Endodermal cell (in vitro differentiated cells): ENCODE measurements at regions not wholly inside any gene's neighbourhood (a gene's known extent, or its start where the extent isn't known, plus 50 kb on each side); places are given as distances from the start of the nearest gene placed in this dataset.
"Not testable (repeated sequence)": the region's sequence is repeated elsewhere in the genome, so short reads cannot be mapped to it uniquely, and the experiment has no call there.

Experiments
- DNase-seq: peaks from one replicate; pipeline ENCODE4 v3.0.0-alpha.2; 2017
- H3K27ac ChIP-seq: 2 replicates; pipeline ENCODE4 v1.5.1; 2013; ENCODE audit warnings: mild to moderate bottlenecking, low read depth, low read length, moderate library complexity
- H3K27me3 ChIP-seq: 2 replicates; pipeline ENCODE4 v1.6.1; 2013; ENCODE audit warnings: mild to moderate bottlenecking, low read length, moderate library complexity; ENCODE audit not compliant: insufficient read depth, control insufficient read depth, poor library complexity, severe bottlenecking
- H3K36me3 ChIP-seq: 2 replicates; pipeline ENCODE4 v1.7.0; 2013; ENCODE audit warnings: mild to moderate bottlenecking, low read length, moderate library complexity; ENCODE audit not compliant: control insufficient read depth, insufficient read depth
- H3K4me1 ChIP-seq: one replicate; pipeline ENCODE4 v1.7.0; 2013; ENCODE audit warnings: low read length; ENCODE audit not compliant: control insufficient read depth, insufficient read depth
- H3K4me3 ChIP-seq: 2 replicates; pipeline ENCODE4 v1.5.1; 2013; ENCODE audit warnings: mild to moderate bottlenecking, low read length, moderate library complexity
- H3K9ac ChIP-seq: 2 replicates; pipeline ENCODE4 v1.6.1; 2013; ENCODE audit warnings: mild to moderate bottlenecking, low read length, moderate library complexity; ENCODE audit not compliant: poor library complexity, severe bottlenecking; ENCODE audit errors: extremely low read depth
- H3K9me3 ChIP-seq: 2 replicates; pipeline ENCODE4 v1.6.1; 2013; ENCODE audit warnings: mild to moderate bottlenecking, low read length, moderate library complexity; ENCODE audit not compliant: control insufficient read depth
- H3K27ac Mint-ChIP-seq: 2 replicates; pipeline ENCODE4 v1.8.0; 2020; ENCODE audit warnings: mixed read lengths
- H3K27me3 Mint-ChIP-seq: 2 replicates; pipeline ENCODE4 v1.8.0; 2021; ENCODE audit warnings: mild to moderate bottlenecking, mixed read lengths; ENCODE audit not compliant: insufficient read depth
- H3K36me3 Mint-ChIP-seq: 2 replicates; pipeline ENCODE4 v1.8.0; 2020; ENCODE audit warnings: low read depth, mixed read lengths
- H3K4me1 Mint-ChIP-seq: 2 replicates; pipeline ENCODE4 v1.8.0; 2020; ENCODE audit warnings: mixed read lengths
- H3K4me3 Mint-ChIP-seq: 2 replicates; pipeline ENCODE4 v1.8.0; 2020; ENCODE audit warnings: mild to moderate bottlenecking, moderate library complexity, mixed read lengths
- H3K9me3 Mint-ChIP-seq: 2 replicates; pipeline ENCODE4 v1.8.0; 2020; ENCODE audit warnings: mild to moderate bottlenecking, mixed read lengths
- CTCF ChIP-seq: fragments of 200-600 bp; sonication (generic); conservative IDR thresholded peaks from 2 replicates; pipeline ENCODE4 v1.5.0; 2021; ENCODE audit warnings: antibody characterized with exemption, mild to moderate bottlenecking
- WGBS, 2 experiments: methylation state at CpG; one replicate each; pipeline versions ENCODE4 v1.1.5 to v1.1.7; 2013; ENCODE audit warnings: missing lambda C conversion rate in 2 of 2, mixed read lengths in 1 of 2; ENCODE audit not compliant: insufficient coverage in 1 of 2, insufficient read length in 1 of 2; 5-methylcytosine and 5-hydroxymethylcytosine counted together

GRCh38 chr13:89458456-89458855 lies 1787.3 kb downstream of the SLITRK5 start:
- no peak for TF ChIP-seq CTCF
- no peak overlapping the region for H3K4me3 Mint-ChIP-seq
- no peak overlapping the region for H3K9ac ChIP-seq
- H3K4me1 ChIP-seq = no peaks in the 10 kb centered on the region
- no peak overlapping the region for H3K4me3 ChIP-seq
- no peaks in the 10 kb centered on the region for H3K36me3 Mint-ChIP-seq
- H3K27ac Mint-ChIP-seq = no peak overlapping the region
- no peak for DNase-seq
- H3K36me3 ChIP-seq = no peaks in the 10 kb centered on the region
- H3K27me3 ChIP-seq = no peaks in the 10 kb centered on the region
- no peaks in the 10 kb centered on the region for H3K4me1 Mint-ChIP-seq
- 94% methylated on average over 1 of the region's 1 CpG; no CpG with 5 or more reads in 1 of the 2 experiments for WGBS, 2 experiments
- H3K9me3 ChIP-seq = no peaks in the 10 kb centered on the region
- no peaks in the 10 kb centered on the region for H3K9me3 Mint-ChIP-seq
- no peak overlapping the region for H3K27ac ChIP-seq
- no peaks in the 10 kb centered on the region for H3K27me3 Mint-ChIP-seq

- H3K4me1 ChIP-seq, H3K9ac ChIP-seq, H3K36me3 Mint-ChIP-seq, H3K9me3 ChIP-seq, H3K4me1 Mint-ChIP-seq, H3K27me3 Mint-ChIP-seq, H3K4me3 Mint-ChIP-seq, DNase-seq, H3K4me3 ChIP-seq, H3K27ac Mint-ChIP-seq, H3K9me3 Mint-ChIP-seq, H3K36me3 ChIP-seq, H3K27me3 ChIP-seq, H3K27ac ChIP-seq: not testable (repeated sequence)
Observed at GRCh38 chr13:89460895-89461294, 1789.7 kb downstream of the SLITRK5 start.

DNA sequence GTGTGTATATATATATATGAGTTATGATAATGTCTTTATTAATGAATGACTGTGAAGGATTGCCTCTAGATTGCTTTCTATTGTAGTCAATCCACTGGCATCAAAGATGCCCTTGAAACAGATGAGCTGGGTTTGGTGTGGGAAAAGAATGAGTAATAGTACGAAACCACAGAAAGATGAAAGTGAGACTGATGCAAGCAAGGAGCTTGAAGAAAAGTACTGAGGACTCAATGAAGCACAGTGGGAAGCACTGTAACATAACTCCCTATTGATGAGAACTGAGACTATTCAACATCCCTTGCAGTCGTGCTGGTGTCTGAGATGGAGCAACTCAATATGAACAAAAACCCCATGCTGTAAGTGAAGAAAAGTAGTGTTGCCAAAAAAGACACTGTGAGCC lies 1794.2 kb downstream of the SLITRK5 start:
- no peak for TF ChIP-seq CTCF
- no peak overlapping the region for H3K4me3 Mint-ChIP-seq
- Histone ChIP-seq H3K36me3 (no peaks in the 10 kb centered on the region), H3K27me3 (no peaks in the 10 kb centered on the region), H3K4me3 (no peak overlapping the region), H3K4me1 (no peaks in the 10 kb centered on the region), H3K9me3 (no peaks in the 10 kb centered on the region), H3K27ac (no peak overlapping the region), H3K9ac (no peak overlapping the region)
- DNase-seq = no peak
- H3K27ac Mint-ChIP-seq = no peak overlapping the region
- no peaks in the 10 kb centered on the region for H3K27me3 Mint-ChIP-seq
- no peaks in the 10 kb centered on the region for H3K9me3 Mint-ChIP-seq
- peaks cover 2% of the 10 kb centered on the region for H3K4me1 Mint-ChIP-seq
- WGBS, 2 experiments = 64 to 94% methylated on average over 1 to 2 of the region's 2 CpGs
- no peaks in the 10 kb centered on the region for H3K36me3 Mint-ChIP-seq

DNA sequence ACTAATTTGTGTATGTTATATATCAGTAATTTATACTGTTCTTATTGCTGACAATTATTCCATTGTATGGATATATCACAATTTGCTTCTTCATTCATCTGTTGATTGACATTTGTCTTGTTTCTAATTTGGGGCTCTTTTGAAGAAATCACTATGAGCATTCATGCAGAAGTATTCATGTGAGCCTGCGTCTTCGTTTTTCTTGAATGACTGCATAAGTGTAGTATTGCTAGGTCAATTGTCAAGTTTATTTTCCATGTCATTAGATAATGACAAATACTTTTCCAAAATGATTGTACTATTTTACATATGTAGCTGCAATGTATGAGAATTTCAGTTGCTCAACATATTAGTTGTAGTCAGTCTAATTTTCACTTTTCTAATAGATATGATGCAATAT lies 1796.9 kb downstream of the SLITRK5 start:
- Mint-ChIP-seq H3K4me1 (peaks cover 2% of the 10 kb centered on the region), H3K27me3 (no peaks in the 10 kb centered on the region), H3K36me3 (no peaks in the 10 kb centered on the region), H3K27ac (no peak overlapping the region), H3K4me3 (no peak overlapping the region), H3K9me3 (peaks cover 13% of the 10 kb centered on the region)
- H3K27ac ChIP-seq = no peak overlapping the region
- DNase-seq = no peak
- 82 to 100% methylated on average over 2 of the region's 2 CpGs for WGBS, 2 experiments
- no peak for TF ChIP-seq CTCF
- no peaks in the 10 kb centered on the region for H3K27me3 ChIP-seq
- peaks cover 8% of the 10 kb centered on the region for H3K9me3 ChIP-seq
- no peaks in the 10 kb centered on the region for H3K4me1 ChIP-seq
- H3K36me3 ChIP-seq = no peaks in the 10 kb centered on the region
- no peak overlapping the region for H3K9ac ChIP-seq
- no peak overlapping the region for H3K4me3 ChIP-seq
